Stimulated activated naive CD8-positive, alpha-beta T cell treated with anti-CD3 and anti-CD28 coated beads, Interleukin-15, Interleukin-2, amounts not matched to agents 100 U/mL and 50 U/mL, for 24 hours (primary cell): ENCODE measurements at regions not wholly inside any gene's neighbourhood (a gene's known extent, or its start where the extent isn't known, plus 50 kb on each side); places are given as distances from the start of the nearest gene placed in this dataset.
"Not testable (repeated sequence)": the region's sequence is repeated elsewhere in the genome, so short reads cannot be mapped to it uniquely, and the experiment has no call there.

Experiments
- ATAC-seq: fragments of 150-1000 bp; cut with Tn5 transposase; one replicate; pipeline ENCODE4 v1.10.0; 2021
- DNase-seq: peaks from one replicate; pipeline ENCODE4 v3.0.0; 2021

- peak; percentile 93 for ATAC-seq
- peak; percentile 70 for DNase-seq
These were observed 166.8 kb upstream of the PGRMC2 start for GRCh38 chr4:128454281-128454871.

DNA sequence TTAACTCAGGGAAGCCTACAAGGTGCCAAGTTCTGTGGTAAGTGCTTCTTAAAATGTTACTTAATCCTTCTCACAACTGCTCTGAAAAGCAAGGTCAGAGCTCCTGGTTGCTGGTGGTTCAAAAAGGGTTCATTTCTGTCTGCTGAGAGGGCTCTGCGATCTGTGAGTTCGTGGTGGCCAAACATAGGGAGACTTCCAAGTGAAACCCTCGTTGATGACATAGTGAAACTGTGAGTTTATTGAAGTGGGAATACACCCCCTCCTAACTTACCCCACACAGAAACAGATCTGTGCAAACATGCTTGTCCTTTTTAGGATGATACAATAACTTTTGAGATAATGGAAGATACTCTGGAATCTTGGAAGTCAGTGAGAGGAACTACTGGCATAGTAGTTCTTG lies 164.8 kb upstream of the PGRMC2 start:
- ATAC-seq = no peak
- no peak for DNase-seq

GRCh38 chr4:128451270-128451905 lies 163.8 kb upstream of the PGRMC2 start:
- DNase-seq (no peak), ATAC-seq (no peak)

DNA sequence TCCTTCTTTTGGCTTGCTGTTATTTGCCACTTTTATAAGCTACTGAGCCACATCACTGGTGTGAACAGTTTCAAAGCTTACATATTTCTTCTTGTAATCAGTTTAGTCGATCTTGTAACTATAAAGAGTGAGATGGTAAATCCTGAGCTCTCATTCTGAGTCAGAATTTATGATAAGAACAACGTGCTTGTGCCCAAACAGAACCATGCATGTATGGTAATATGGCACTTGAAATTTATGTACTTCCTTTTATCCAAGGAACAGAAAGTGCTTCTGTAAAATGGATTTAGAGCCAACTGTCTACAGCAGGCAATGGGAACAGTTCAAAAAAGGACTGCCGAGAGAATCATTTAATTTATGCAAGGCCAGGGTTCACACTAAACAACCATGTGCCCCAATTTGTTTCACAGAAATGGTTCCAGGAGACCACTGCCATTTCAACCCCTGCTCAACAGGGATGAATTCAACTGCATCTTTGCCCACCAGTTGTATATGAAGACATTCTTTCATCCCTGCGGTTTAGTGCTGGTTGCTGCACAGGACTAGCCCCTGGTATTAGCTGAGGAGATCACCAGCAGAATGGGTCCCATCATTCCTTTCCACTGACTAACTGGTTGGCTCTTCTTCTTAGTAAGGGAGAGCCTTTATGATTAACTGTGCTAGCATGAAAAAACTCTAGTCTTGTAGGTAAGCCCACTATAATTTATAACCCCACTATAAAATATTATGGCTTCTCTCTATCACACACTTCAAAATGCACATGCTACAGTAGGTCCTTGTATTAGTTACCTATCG lies 162.9 kb upstream of the PGRMC2 start:
- DNase-seq (no peak), ATAC-seq (no peak)

GRCh38 chr4:128449251-128449650 lies 161.6 kb upstream of the PGRMC2 start:
- no peak for ATAC-seq
- DNase-seq = no peak

DNA sequence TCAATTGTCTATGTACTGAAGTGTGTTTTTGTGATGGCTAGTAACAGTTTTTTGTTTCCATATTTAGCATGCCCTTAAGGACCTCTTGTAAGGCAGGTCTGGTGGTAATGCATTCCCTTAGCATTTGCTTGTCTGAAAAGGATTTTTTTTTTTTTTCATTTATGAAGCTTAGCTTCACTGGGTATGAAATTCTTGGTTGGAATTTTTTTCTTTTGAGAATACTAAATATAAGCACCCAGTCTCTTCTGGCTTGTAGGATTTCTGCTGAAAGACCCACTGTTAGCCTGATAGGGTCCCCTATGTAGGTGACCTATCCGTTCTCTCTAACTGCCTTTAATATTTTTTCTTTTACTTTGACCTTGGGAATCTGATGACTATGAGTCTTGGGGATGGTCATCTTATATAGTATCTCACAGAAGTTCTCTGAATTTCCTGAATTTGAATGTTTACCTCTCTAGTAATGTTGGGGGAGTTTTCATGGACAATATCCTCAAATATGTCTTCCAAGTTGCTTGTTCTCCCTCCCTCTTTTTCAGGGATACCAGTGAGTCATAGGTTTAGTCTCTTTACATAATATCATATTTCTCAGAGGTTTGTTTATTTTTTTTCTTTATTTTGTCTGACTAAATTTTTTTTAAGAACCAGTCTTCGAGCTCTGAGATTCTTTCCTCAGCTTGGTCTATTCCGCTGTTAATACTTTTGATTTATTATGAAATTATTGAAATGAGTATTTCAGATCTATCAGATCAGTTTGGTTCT lies 157.1 kb upstream of the PGRMC2 start:
- DNase-seq (no peak), ATAC-seq (no peak)

DNA sequence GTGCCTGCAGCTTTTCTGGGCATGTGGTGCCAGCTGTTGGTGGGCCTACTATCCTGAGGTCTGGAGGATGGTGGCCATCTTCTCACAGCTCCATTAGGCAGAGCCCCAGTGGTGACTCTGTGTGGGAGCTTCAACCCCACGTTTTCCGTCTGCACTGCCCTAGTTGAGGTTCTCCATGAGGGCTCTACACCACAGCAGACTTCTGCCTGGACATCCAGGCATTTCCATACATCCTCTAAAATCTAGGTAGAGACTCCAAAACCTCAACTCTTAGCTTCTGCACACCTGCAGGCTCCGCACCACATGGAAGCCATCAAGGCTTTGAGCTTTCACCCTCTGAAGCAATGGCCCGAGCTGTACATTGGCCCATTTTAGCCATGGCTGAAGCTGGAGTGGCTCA lies 153.3 kb upstream of the PGRMC2 start:
- DNase-seq (no peak), ATAC-seq (no peak)

DNA sequence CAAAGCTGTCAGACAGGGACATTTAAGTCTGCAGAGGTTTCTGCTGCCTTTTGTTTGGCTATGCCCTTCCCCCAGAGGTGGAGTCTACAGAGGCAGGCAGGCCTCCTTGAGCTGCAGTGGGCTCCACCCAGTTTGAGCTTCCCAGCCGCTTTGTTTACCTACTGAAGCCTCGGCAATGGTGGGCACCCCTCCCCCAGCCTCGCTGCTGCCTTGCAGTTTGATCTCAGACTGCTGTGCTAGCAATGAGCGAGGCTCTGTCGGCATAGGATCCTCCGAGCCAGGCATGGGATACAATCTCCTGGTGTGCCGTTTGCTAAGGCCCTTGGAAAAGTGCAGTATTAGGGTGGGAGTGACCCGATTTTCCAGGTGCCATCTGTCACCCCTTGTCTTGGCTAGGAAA lies 149.4 kb upstream of the PGRMC2 start:
- not testable (repeated sequence) for DNase-seq, ATAC-seq

GRCh38 chr4:128429023-128429613 lies 141.5 kb upstream of the PGRMC2 start:
- not testable (repeated sequence) for ATAC-seq, DNase-seq

DNA sequence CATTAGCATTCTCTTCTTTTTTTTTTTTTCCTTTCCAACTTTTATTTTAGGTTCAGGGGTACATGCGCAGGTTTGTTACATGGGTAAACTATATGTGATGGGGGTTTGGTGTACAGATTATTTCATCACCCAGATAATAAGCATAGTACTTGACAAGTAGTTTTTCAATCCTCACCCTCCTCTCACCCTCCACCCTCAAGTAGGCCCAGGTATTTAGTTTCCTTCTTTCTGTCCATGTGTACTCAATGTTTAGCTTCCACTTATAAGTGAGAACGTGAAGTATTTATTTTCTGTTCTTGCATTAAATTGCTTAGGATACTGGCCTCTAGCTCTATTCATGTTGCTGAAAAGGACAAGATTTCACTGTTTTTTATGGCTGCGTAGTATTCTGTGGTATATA lies 140.8 kb upstream of the PGRMC2 start:
- ATAC-seq = no peak
- no peak for DNase-seq

DNA sequence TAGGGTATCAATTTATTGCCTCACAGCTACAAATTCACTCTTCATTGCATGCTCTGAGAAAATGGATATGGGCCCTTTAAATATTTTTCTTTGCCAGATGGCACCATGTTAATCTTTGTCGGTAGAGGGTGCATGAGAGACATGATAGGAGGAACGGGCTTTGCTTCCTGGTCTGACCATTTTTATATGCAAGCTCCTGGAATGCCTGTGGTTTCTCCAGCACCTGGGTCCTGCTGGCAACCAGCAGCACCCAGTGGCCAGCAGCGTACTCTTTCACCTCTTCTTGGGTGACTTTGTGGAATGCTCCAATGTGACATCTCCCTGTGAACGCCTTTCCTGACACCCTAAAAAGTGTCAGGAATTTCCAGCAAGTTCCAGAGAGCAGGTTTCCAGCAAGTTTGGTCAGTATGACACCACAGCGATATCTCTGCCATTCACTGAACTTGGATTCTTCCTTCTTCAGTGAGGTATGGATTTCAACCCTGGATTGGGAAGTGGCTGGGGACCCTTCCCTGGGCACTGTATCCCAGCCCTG lies 140.3 kb upstream of the PGRMC2 start:
- DNase-seq = no peak
- ATAC-seq = no peak

DNA sequence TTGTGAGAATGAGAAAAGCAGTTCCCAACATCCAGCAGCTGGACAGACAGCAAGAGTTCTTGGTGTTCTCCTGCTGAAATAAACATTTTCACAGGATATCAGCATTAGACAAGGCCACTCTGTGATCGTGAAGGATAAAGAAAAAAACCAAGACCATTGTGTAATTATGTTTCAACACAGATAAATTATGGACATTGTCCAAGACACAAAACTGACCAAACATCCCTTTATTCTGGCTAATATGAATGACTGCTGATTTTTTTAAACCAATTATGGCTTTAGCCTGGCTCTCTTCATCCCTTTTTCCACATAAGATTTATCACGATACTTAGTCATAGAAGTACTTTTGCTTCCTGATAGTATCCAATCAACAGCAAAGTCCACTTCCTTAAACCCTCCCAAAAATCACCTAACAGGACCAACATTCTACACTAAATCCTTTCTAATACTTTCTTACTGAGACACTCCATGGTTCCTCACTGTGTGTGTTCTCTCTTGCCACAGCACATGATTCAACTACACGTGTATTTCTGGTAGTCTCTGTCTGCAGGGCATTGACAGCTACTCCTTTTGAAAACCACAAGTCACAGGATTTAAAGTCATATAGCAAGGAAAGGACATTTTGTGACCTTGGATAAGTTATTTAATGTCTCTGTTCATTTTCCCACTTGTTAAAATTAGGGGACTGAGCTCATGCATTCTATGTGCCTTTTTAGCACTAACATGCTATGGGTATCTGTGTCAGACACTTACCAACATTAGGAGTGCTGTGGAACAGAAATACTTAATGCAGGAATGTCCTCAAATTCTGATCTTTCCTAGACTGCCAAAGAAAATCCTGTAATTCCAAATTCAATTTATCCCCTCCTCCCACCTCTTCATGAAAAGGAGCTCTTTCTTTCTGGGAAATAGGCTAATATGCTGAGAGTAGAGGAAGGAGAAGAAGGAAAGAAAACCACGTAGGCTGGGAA lies 137.2 kb upstream of the PGRMC2 start:
- ATAC-seq = no peak
- no peak for DNase-seq

DNA sequence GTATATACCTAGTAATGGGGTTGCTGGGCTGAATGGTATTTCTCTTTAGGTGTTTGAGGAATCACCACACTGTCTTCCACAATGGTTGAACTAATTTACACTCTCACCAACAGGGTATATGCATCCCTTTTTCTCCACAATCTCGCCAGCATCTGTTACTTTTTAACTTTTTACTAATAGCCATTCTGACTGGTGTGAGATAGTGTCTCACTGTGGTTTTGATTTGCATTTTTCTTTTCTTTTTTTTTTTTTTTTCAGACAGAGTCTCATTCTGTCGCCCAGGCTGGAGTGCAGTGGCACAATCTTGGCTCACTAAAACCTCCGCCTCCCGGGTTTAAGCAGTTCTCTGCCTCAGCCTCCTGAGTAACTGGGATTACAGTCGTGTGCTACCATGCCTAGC lies 134.7 kb upstream of the PGRMC2 start:
- not testable (repeated sequence) for DNase-seq, ATAC-seq

DNA sequence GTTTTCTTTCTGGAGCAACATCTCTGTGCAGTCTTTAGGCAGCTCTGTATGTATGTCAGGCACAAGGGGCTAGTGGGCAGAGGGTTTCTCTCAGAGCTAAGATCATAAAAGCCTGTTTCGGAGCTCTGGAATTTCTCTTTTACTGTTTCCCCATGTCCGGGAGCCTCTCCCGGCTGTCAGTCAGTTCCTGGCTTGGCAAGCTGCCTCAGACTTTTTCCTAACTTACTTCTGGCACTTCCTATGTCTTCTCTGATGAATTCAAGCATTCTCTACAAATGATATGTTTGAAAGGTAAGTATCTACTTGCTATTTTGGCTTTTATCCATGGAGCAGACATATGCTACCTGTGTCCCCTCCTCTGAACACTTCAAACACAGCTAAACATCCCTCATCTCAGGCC lies 129.3 kb upstream of the PGRMC2 start:
- ATAC-seq (no peak), DNase-seq (no peak)

DNA sequence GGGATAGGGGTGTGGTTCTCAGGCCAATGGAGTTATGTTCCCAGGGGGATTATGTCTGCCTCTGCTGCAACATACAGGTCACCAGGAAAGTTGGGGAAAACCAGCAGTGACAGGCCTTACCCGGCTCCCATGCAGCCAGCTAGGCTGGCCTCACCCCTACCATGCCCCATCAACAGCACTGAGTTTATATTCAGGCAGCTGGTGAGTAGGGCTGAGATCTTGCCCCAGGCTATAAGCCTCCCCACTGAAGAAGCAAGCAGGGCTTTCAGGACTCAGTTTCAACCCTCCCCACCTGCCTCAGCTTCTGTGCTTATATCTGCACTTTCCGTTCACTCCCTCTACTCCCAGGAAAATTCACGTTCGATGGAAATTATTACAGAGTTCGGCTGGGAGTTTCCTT lies 122.4 kb upstream of the PGRMC2 start:
- DNase-seq = no peak
- ATAC-seq = no peak

GRCh38 chr4:128403586-128403985 lies 116.0 kb upstream of the PGRMC2 start:
- DNase-seq = no peak
- no peak for ATAC-seq

DNA sequence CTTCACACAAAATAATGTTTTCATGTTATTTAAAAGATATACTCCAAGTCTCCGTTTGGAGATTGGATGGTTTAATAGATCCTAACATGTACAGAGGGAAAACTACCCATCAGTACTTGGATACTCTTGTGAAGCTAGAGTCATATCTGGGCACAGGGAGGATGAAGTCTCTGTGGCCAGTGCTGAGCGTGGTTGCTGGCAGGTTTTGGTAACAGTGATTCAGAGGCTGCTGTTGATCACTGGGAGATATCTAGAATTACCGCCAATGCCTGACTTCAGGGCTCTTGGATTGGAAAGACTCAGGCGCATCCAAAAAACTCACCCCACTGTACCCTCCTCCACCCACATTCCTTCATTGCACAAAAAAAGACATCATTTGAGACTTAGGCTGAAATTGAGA lies 107.2 kb upstream of the PGRMC2 start:
- no peak for ATAC-seq
- DNase-seq = no peak

- DNase-seq = no peak
These were observed 105.6 kb upstream of the PGRMC2 start for GRCh38 chr4:128393101-128393704.

GRCh38 chr4:128390475-128390996 lies 102.9 kb upstream of the PGRMC2 start:
- ATAC-seq (no peak), DNase-seq (no peak)

More at GRCh38 chr4:128393101-128393704, 105.6 kb upstream of the PGRMC2 start:
- ATAC-seq = no peak

DNA sequence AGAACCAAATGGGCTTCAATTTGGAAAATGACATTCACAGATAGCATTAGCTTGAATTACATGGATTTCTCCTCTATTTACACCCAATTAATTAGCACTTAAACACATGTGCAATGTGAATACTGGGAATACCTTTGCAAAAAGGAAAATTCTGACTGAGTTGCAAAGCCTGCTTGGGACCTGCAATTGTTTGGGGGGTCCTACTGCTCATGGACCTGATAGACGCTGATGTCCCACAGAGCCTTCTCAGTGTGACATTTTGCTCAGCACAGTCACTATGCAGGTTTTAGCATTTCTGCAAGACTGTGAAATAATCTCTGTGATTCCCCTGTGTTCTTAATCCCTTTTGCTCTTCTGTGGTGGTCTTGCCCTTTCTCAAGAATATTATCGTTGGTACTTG lies 101.2 kb upstream of the PGRMC2 start:
- DNase-seq (no peak), ATAC-seq (no peak)
